Prostate gland (tissue), 2 donors: ENCODE measurements at regions not wholly inside any gene's neighbourhood (a gene's known extent, or its start where the extent isn't known, plus 50 kb on each side); places are given as distances from the start of the nearest gene placed in this dataset.

ENCODE experiments used
- CTCF ChIP-seq, 4 experiments: fragments of 200-600 bp in 2 of 4; fragments of 450-650 bp in 2 of 4; sonication (generic) in 2 of 4; IDR thresholded peaks; 1 replicate in 3 of 4; 2 replicates in 1 of 4; pipeline ENCODE4 v1.5.1; 2016 to 2019; ENCODE audit warnings: antibody characterized with exemption in 4 of 4, mild to moderate bottlenecking in 2 of 4, moderate library complexity in 2 of 4
- POLR2A ChIP-seq: fragments of 450-650 bp; IDR thresholded peaks from one replicate; pipeline ENCODE4 v1.6.1; 2016; ENCODE audit warnings: antibody characterized with exemption, mild to moderate bottlenecking
- POLR2AphosphoS5 ChIP-seq: sonication (generic); formaldehyde crosslinking; IDR thresholded peaks from one replicate; pipeline ENCODE4 v1.6.1; 2017; ENCODE audit warnings: antibody characterized with exemption

GRCh38 chr1:91152331-91152730 is 130.5 kb upstream of the ZNF644 start:
- TF ChIP-seq CTCF (IDR thresholded peaks at IDR 0.05) (no peak), POLR2AphosphoS5 (no peak), POLR2A (no peak)
